ENCODE measurements at regions not wholly inside any gene's neighbourhood (a gene's known extent, or its start where the extent isn't known, plus 50 kb on each side); places are given as distances from the start of the nearest gene placed in this dataset.

DNA sequence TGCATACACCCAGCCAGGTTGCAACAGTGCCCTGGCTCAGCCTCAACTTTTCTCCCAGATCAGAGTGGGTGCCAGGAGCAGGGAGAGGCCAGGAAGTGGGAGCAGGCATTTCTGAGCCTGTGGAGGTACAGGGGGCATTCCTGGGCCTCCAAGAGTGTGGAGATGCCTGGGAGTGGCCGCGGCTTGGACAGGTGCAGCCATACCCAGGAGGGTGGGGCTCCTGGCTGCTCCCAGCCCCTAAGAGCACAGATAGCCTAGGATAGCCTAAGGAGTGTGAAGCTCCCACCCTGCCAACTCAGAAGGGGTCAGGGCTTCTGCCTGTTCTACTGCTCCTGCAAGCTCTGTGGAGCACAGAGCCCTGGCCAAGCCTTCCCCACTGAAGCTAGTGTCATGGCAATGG is 543.4 kb downstream of the RPL10L start:
- H2BK15ac ChIP-seq (ENCODE audit: low read length), result no peak overlapping the region
- no peak overlapping the region for H2BK5ac ChIP-seq (ENCODE audit: low read depth, low read length)
- H3K14ac ChIP-seq (ENCODE audit: insufficient read length), result no peak overlapping the region
- TF ChIP-seq JUND (IDR thresholded peaks at IDR 0.05; ENCODE audit: low read length) (no peak), BCL11A (IDR thresholded peaks at IDR 0.05; ENCODE audit: low read depth in 2 of 2, low read length in 2 of 2) (no peak), SIN3A (conservative IDR thresholded peaks at IDR 0.05 in 1 of 2, IDR thresholded peaks at IDR 0.05 in 1 of 2; ENCODE audit: low read depth in 1 of 2, low read length in 2 of 2) (no peak), EP300 (IDR thresholded peaks at IDR 0.05; ENCODE audit: borderline replicate concordance in 1 of 2, low read depth in 2 of 2, low read length in 2 of 2) (no peak), SUZ12 (IDR thresholded peaks at IDR 0.05; ENCODE audit: low read length) (no peak), SAP30 (IDR thresholded peaks at IDR 0.05; ENCODE audit: insufficient read depth, insufficient replicate concordance, low read length) (no peak), MAFK (IDR thresholded peaks at IDR 0.05; ENCODE audit: low read depth, low read length) (no peak), ZNF274 (IDR thresholded peaks at IDR 0.05; ENCODE audit: borderline replicate concordance, extremely low read depth, low read length) (no peak), SP2 (IDR thresholded peaks at IDR 0.05; ENCODE audit: low read length) (no peak)
- TF ChIP-seq, protein P1, sequence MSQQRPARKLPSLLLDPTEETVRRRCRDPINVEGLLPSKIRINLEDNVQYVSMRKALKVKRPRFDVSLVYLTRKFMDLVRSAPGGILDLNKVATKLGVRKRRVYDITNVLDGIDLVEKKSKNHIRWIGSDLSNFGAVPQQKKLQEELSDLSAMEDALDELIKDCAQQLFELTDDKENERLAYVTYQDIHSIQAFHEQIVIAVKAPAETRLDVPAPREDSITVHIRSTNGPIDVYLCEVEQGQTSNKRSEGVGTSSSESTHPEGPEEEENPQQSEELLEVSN (IDR thresholded peaks at IDR 0.05), result no peak
- no peak overlapping the region for H3K56ac ChIP-seq (replicated peaks; ENCODE audit: insufficient read length, low read depth, low read length)
- H4K20me1 ChIP-seq (replicated peaks in 1 of 2; ENCODE audit: control insufficient read depth in 1 of 2, insufficient read depth in 2 of 2, low read length in 2 of 2), result no peaks in the 10 kb centered on the region
- H2BK12ac ChIP-seq (ENCODE audit: low read depth, low read length), result no peak overlapping the region
- no peak overlapping the region for H2AK5ac ChIP-seq (ENCODE audit: low read depth, low read length)
- no peak overlapping the region for H4K91ac ChIP-seq (replicated peaks; ENCODE audit: insufficient read length, low read length)
- FAIRE-seq, result no peak
- no peak overlapping the region for H2AFZ ChIP-seq (ENCODE audit: low read length)
- WGBS, 2 experiments (ENCODE audit: extremely low coverage in 1 of 2, insufficient coverage in 1 of 2, insufficient read length in 1 of 2, insufficient replicate concordance in 2 of 2, low coverage in 1 of 2, low lambda C conversion rate in 2 of 2, missing lambda C conversion rate in 1 of 2), result no CpG with 5 or more reads among the region's 2 CpGs
- ChIA-PET POLR2A (ENCODE audit: partially characterized antibody) (no interaction called here), CTCF (ENCODE audit: partially characterized antibody) (no interaction called here)
- H3K23ac ChIP-seq (ENCODE audit: insufficient read length), result no peak overlapping the region
- no peaks in the 10 kb centered on the region for H3K79me2 ChIP-seq (ENCODE audit: control insufficient read depth in 1 of 2, insufficient read depth in 2 of 2, low read length in 2 of 2)
- no peak overlapping the region for H3K27ac ChIP-seq (ENCODE audit: low read depth, low read length)
- no peak for DNase-seq (ENCODE audit: low read depth in 1 of 2, low spot score in 2 of 2)
- H3K36me3 ChIP-seq (ENCODE audit: control insufficient read depth in 2 of 4, insufficient read depth in 4 of 4, low read length in 3 of 4), result no peaks in the 10 kb centered on the region; a peak in 1 of 8 replicates
- no peak overlapping the region for H3K4ac ChIP-seq (replicated peaks; ENCODE audit: insufficient read length, low read depth, low read length)
- H3K4me2 ChIP-seq (ENCODE audit: insufficient read depth in 1 of 2, low read depth in 2 of 2, low read length in 2 of 2), result no peak overlapping the region
- no peaks in the 10 kb centered on the region for H3K23me2 ChIP-seq (ENCODE audit: low read depth, low read length)
- no peak overlapping the region for H3K9ac ChIP-seq (replicated peaks in 1 of 4; ENCODE audit: extremely low read depth in 1 of 4, low read depth in 3 of 4, low read length in 3 of 4)
- H2BK20ac ChIP-seq (ENCODE audit: low read length), result no peak overlapping the region
- no peaks in the 10 kb centered on the region for H3K4me1 ChIP-seq (replicated peaks in 1 of 4; ENCODE audit: control insufficient read depth in 3 of 4, insufficient read depth in 4 of 4, low read length in 3 of 4)
- H3K9me3 ChIP-seq (ENCODE audit: insufficient read depth in 2 of 2, low read depth in 1 of 2, low read length in 1 of 2), result peaks cover 26 to 27% of the 10 kb centered on the region in 2 experiments
- no peak overlapping the region for H4K8ac ChIP-seq (ENCODE audit: extremely low read depth, insufficient read depth, low read length)
- no peaks in the 10 kb centered on the region for H3K79me1 ChIP-seq (ENCODE audit: low read depth, low read length)
- H3K27me3 ChIP-seq (replicated peaks in 1 of 4; ENCODE audit: control insufficient read depth in 3 of 4, extremely low read depth in 1 of 4, insufficient read depth in 3 of 4, low read length in 3 of 4), result no peaks in the 10 kb centered on the region
- no peak overlapping the region for H3K18ac ChIP-seq (ENCODE audit: extremely low read depth, low read length)
- no peak overlapping the region for H2BK120ac ChIP-seq (replicated peaks; ENCODE audit: low read depth, low read length)
- H3K4me3 ChIP-seq (ENCODE audit: extremely low read depth in 1 of 4, insufficient read depth in 2 of 4, low read depth in 3 of 4, low read length in 4 of 4), result no peak overlapping the region
- H4K5ac ChIP-seq (ENCODE audit: insufficient read length, low read depth, low read length), result no peak overlapping the region

Measured in H1 (cell line).